MCF 10A (cell line): ENCODE measurements at regions not wholly inside any gene's neighbourhood (a gene's known extent, or its start where the extent isn't known, plus 50 kb on each side); places are given as distances from the start of the nearest gene placed in this dataset.

ENCODE experiments used
- BruUV-seq: library from RNA; stranded (reverse); fragments of 400-500 nt; replicated peaks from 2 replicates; lab custom pipeline; 2021; lab: Mats Ljungman, UMichigan
- CTCF ChIA-PET: fragments of 300-600 bp; sonication (Branson Sonifier 250); formaldehyde crosslinking; extraction: SDS; loops from one replicate; lab custom pipeline; 2021; ENCODE audit warnings: antibody characterized with exemption, inconsistent platforms; lab: Yijun Ruan, JAX
- POLR2A ChIA-PET: fragments of 300-600, 350-650 bp; sonication (Branson Sonifier 250); formaldehyde crosslinking; extraction: SDS; loops from one replicate; lab custom pipeline; 2020; ENCODE audit warnings: antibody characterized with exemption, inconsistent platforms; lab: Yijun Ruan, JAX
- DNase-seq: peaks from one replicate; pipeline ENCODE4 v3.0.0-alpha.2; 2018; ENCODE audit not compliant: unreplicated experiment
- H3K27ac Mint-ChIP-seq: one replicate; pipeline ENCODE4 v1.8.0; 2022; ENCODE audit warnings: mild to moderate bottlenecking, low read depth, mixed read lengths; ENCODE audit not compliant: unreplicated experiment
- H3K27me3 Mint-ChIP-seq: one replicate; pipeline ENCODE4 v1.8.0; 2022; ENCODE audit warnings: mixed read lengths; ENCODE audit not compliant: insufficient read depth, unreplicated experiment
- H3K36me3 Mint-ChIP-seq: one replicate; pipeline ENCODE4 v1.8.0; 2022; ENCODE audit warnings: mild to moderate bottlenecking, moderate library complexity, mixed read lengths; ENCODE audit not compliant: insufficient read depth, unreplicated experiment
- H3K4me1 Mint-ChIP-seq: one replicate; pipeline ENCODE4 v1.8.0; 2022; ENCODE audit warnings: mixed read lengths; ENCODE audit not compliant: insufficient read depth, unreplicated experiment
- H3K4me3 Mint-ChIP-seq: one replicate; pipeline ENCODE4 v1.8.0; 2022; ENCODE audit warnings: mild to moderate bottlenecking, moderate library complexity, mixed read lengths; ENCODE audit not compliant: unreplicated experiment
- H3K9me3 Mint-ChIP-seq: one replicate; pipeline ENCODE4 v1.8.0; 2022; ENCODE audit warnings: mixed read lengths; ENCODE audit not compliant: unreplicated experiment
- intact Hi-C: fragments of 100-400 bp; cut with micrococcal nuclease; formaldehyde crosslinking; loops from 2 replicates; pipeline ENCODE4 v1.14.1; 2022
- TF ChIP-seq, protein P1 (sequence below): fragments of 200-600 bp; IDR thresholded peaks from one replicate; pipeline ENCODE4 v1.8.0; 2022; ENCODE audit warnings: antibody characterized with exemption, mild to moderate bottlenecking; ENCODE audit not compliant: unreplicated experiment

DNA sequence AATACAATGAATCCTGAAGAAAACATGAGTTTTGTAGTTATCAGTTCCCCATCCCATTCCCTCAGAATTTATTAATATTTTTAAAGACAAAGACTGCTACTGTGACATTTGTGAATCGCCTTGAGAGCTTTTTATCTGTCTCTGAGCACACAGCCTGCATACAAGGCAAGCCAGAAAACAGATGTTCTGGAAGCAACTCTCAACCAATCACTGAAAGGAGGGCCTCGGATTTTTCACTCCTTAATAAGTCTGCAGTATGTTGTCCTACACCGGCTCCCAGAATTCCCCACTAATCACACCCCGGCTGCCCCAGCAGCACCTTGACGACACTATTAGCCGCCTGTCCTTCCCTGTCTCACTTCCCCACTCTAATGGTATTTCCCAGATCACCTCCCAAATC is 138.5 kb downstream of the ZNF621 start:
- Mint-ChIP-seq H3K4me3 (no peak overlapping the region), H3K36me3 (no peaks in the 10 kb centered on the region), H3K4me1 (no peaks in the 10 kb centered on the region), H3K27me3 (no peaks in the 10 kb centered on the region), H3K9me3 (no peaks in the 10 kb centered on the region), H3K27ac (no peak overlapping the region)
- DNase-seq: no peak
- ChIA-PET CTCF (interaction anchor here (0.6 to 0.8 kb wide), 3 partner anchors 82 to 1393 kb away, joined by 3 to 5 read pairs (median 3); no protein-coding TSS in a partner anchor), POLR2A (no interaction called here)
- BruUV-seq: no TSS peak
- intact Hi-C loops: no loop called here
- TF ChIP-seq, protein P1, sequence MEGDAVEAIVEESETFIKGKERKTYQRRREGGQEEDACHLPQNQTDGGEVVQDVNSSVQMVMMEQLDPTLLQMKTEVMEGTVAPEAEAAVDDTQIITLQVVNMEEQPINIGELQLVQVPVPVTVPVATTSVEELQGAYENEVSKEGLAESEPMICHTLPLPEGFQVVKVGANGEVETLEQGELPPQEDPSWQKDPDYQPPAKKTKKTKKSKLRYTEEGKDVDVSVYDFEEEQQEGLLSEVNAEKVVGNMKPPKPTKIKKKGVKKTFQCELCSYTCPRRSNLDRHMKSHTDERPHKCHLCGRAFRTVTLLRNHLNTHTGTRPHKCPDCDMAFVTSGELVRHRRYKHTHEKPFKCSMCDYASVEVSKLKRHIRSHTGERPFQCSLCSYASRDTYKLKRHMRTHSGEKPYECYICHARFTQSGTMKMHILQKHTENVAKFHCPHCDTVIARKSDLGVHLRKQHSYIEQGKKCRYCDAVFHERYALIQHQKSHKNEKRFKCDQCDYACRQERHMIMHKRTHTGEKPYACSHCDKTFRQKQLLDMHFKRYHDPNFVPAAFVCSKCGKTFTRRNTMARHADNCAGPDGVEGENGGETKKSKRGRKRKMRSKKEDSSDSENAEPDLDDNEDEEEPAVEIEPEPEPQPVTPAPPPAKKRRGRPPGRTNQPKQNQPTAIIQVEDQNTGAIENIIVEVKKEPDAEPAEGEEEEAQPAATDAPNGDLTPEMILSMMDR: no peak

DNA sequence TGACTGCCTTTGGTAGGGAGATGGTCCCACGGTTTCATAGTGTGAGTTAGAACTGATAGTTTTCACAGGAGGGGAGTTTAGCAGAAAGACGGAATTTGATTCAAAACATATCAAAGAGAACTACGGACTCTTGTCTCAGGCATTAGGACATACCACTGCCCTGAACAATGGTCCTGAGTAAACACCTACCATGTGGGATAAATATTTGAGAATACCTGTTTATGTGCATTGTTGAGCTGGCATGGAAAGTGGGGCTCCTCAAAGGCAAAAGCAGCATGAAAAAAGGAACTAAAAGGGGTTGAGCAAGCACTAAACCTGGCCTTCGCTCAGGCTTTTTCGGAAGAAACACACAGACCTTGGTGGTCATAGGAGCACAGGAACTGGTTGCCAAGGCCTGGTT is 144.4 kb downstream of the ZNF621 start:
- intact Hi-C loops: no loop called here
- no peak for DNase-seq
- ChIA-PET CTCF (interaction anchor here (0.6 to 0.7 kb wide), 2 partner anchors 67 to 250 kb away, joined by 3 read pairs; no protein-coding TSS in a partner anchor), POLR2A (no interaction called here)
- no TSS peak for BruUV-seq
- Mint-ChIP-seq H3K27me3 (no peaks in the 10 kb centered on the region), H3K9me3 (peaks cover 6% of the 10 kb centered on the region), H3K4me1 (no peaks in the 10 kb centered on the region), H3K27ac (no peak overlapping the region), H3K36me3 (no peaks in the 10 kb centered on the region), H3K4me3 (no peak overlapping the region)
- TF ChIP-seq, protein P1: no peak

DNA sequence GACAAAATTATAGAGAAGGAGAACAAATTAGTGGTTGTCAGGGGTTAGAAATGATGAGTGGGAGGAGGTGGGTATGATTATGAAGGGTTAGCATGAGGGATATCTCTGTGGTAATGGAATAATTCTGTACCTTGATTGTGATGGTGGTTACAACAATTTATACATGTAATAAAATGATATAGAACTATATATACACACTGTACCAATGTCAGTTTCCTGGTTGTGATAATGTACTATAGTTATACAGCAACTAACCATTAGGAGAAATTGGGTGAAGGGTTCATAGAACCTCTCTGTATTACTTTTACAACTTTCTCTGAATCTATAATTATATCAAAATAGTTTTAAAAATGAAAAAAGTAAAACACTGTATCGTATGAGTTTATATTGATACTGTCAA is 148.1 kb downstream of the ZNF621 start:
- Mint-ChIP-seq H3K27ac (no peak overlapping the region), H3K4me3 (no peak overlapping the region), H3K27me3 (no peaks in the 10 kb centered on the region), H3K9me3 (peaks cover 18% of the 10 kb centered on the region), H3K4me1 (no peaks in the 10 kb centered on the region), H3K36me3 (no peaks in the 10 kb centered on the region)
- no peak for DNase-seq
- BruUV-seq: no TSS peak
- POLR2A ChIA-PET: no interaction called here
- TF ChIP-seq, protein P1: no peak
- CTCF ChIA-PET: no interaction called here
- intact Hi-C loops: loop anchor here (1.0 kb wide), 1 partner anchor 89 kb away; no protein-coding TSS in a partner anchor

DNA sequence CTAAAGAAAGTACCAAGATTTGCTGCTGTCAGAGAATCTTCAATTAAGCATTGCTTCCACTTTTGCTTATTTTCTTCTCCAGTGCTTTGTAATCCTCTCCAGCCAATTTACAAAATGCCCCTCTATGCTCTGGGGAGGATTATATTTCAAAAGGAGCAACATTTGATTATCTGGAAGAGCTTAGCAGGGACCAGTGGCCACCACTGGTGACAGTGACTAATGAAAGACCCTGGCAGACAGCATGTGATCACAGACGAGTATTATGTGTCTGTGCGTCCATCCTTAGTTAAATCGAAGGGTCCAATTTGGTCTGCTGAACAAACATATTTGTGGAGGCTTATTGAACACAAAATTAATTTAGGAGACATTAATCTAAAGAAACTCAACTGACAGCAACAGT is 152.6 kb downstream of the ZNF621 start:
- H3K27ac Mint-ChIP-seq: no peak overlapping the region
- H3K36me3 Mint-ChIP-seq: no peaks in the 10 kb centered on the region
- peaks cover 18% of the 10 kb centered on the region for H3K9me3 Mint-ChIP-seq
- no peak overlapping the region for H3K4me3 Mint-ChIP-seq
- no TSS peak for BruUV-seq
- no peaks in the 10 kb centered on the region for H3K27me3 Mint-ChIP-seq
- intact Hi-C loops: no loop called here
- POLR2A ChIA-PET: no interaction called here
- DNase-seq: no peak
- H3K4me1 Mint-ChIP-seq: peaks cover 9% of the 10 kb centered on the region
- CTCF ChIA-PET: interaction anchor here (0.7 kb wide), 1 partner anchor 88 kb away, joined by 4 read pairs; no protein-coding TSS in a partner anchor
- TF ChIP-seq, protein P1: no peak
